Tibial nerve (tissue), 4 donors: ENCODE measurements at regions not wholly inside any gene's neighbourhood (a gene's known extent, or its start where the extent isn't known, plus 50 kb on each side); places are given as distances from the start of the nearest gene placed in this dataset.
"Not testable (repeated sequence)": the region's sequence is repeated elsewhere in the genome, so short reads cannot be mapped to it uniquely, and the experiment has no call there.

ENCODE experiments used
- DNase-seq, 2 donors: peaks; one replicate each; pipeline ENCODE4 v3.0.0-alpha.2; 2019; ENCODE audit warnings: low spot score in 2 of 2
- H3K27ac ChIP-seq, 4 donors: fragments of 200-600 bp; sonication (generic) in 3 of 4; one replicate each; pipeline ENCODE4 v1.5.1; 2017 to 2019; ENCODE audit warnings: mild to moderate bottlenecking in 1 of 4
- H3K27me3 ChIP-seq, 2 donors: fragments of 200-600 bp; sonication (generic) in 1 of 2; one replicate each; pipeline versions ENCODE4 v1.5.1 to v1.6.0; 2017 to 2019
- H3K36me3 ChIP-seq, 3 donors: fragments of 200-600 bp; sonication (generic); one replicate each; pipeline ENCODE4 v1.5.1; 2018 to 2019
- H3K4me1 ChIP-seq, 4 donors: fragments of 200-600 bp; sonication (generic) in 3 of 4; one replicate each; pipeline ENCODE4 v1.5.1; 2017 to 2019
- H3K4me3 ChIP-seq, 4 donors: fragments of 200-600 bp; sonication (generic) in 3 of 4; one replicate each; pipeline ENCODE4 v1.5.1; 2017 to 2019; ENCODE audit warnings: mild to moderate bottlenecking in 1 of 4, moderate library complexity in 1 of 4
- H3K9me3 ChIP-seq, 4 donors: fragments of 200-600 bp; sonication (generic) in 3 of 4; one replicate each; pipeline ENCODE4 v1.5.1; 2017 to 2019
- CTCF ChIP-seq, 5 experiments: fragments of 200-600 bp in 3 of 5; fragments of 450-650 bp in 2 of 5; sonication (generic) in 3 of 5; IDR thresholded peaks; one replicate each; pipeline ENCODE4 v1.5.1; 2016 to 2019; ENCODE audit warnings: antibody characterized with exemption in 5 of 5, mild to moderate bottlenecking in 3 of 5, moderate library complexity in 2 of 5
- EP300 ChIP-seq, 2 donors: sonication (generic); formaldehyde crosslinking; IDR thresholded peaks; one replicate each; pipeline ENCODE4 v1.6.1; 2017; ENCODE audit warnings: antibody characterized with exemption in 2 of 2, mild to moderate bottlenecking in 1 of 2
- POLR2A ChIP-seq, 2 donors: fragments of 450-650 bp; IDR thresholded peaks; one replicate each; pipeline ENCODE4 v1.6.1; 2017; ENCODE audit warnings: antibody characterized with exemption in 2 of 2, mild to moderate bottlenecking in 2 of 2, moderate library complexity in 2 of 2
- WGBS, 2 donors: methylation state at CpG; one replicate each; pipeline ENCODE4 v1.1.5; 2018; 5-methylcytosine and 5-hydroxymethylcytosine counted together

- H3K4me1 ChIP-seq, result no peaks in the 10 kb centered on the region
- whole genome bisulfite sequencing, 2 donors, result 71 to 74% methylated on average over 6 of the region's 6 CpGs
- no peaks in the 10 kb centered on the region for H3K9me3 ChIP-seq
- TF ChIP-seq POLR2A (IDR thresholded peaks at IDR 0.05), result no peak
- TF ChIP-seq CTCF (IDR thresholded peaks at IDR 0.05), result no peak
- TF ChIP-seq EP300 (IDR thresholded peaks at IDR 0.05), result no peak
- H3K27me3 ChIP-seq, result no peaks in the 10 kb centered on the region
- DNase-seq, result no peak
- no peak overlapping the region for H3K27ac ChIP-seq
- H3K36me3 ChIP-seq, result no peaks in the 10 kb centered on the region
- no peak overlapping the region for H3K4me3 ChIP-seq
Measured at GRCh38 chr5:60036192-60036938, 142.8 kb upstream of the PDE4D start.

GRCh38 chr5:60026161-60026560, 132.6 kb upstream of the PDE4D start:
- no peak for DNase-seq
- TF ChIP-seq POLR2A (IDR thresholded peaks at IDR 0.05) (no peak), CTCF (IDR thresholded peaks at IDR 0.05) (no peak)

GRCh38 chr5:60024104-60024503, 130.6 kb upstream of the PDE4D start:
- TF ChIP-seq EP300 (IDR thresholded peaks at IDR 0.05) (no peak), CTCF (IDR thresholded peaks at IDR 0.05) (no peak), POLR2A (IDR thresholded peaks at IDR 0.05) (no peak)
- Histone ChIP-seq H3K9me3 (no peaks in the 10 kb centered on the region), H3K4me3 (no peak overlapping the region), H3K4me1 (no peaks in the 10 kb centered on the region), H3K36me3 (no peaks in the 10 kb centered on the region), H3K27me3 (no peaks in the 10 kb centered on the region), H3K27ac (no peak overlapping the region)
- no peak for DNase-seq

More at GRCh38 chr5:60026161-60026560, 132.6 kb upstream of the PDE4D start:
- H3K27me3 ChIP-seq, result no peaks in the 10 kb centered on the region
- H3K27ac ChIP-seq, result no peak overlapping the region
- H3K9me3 ChIP-seq, result no peaks in the 10 kb centered on the region
- no peaks in the 10 kb centered on the region for H3K4me1 ChIP-seq
- 76 to 83% methylated on average over 2 of the region's 2 CpGs for WGBS, 2 donors
- H3K4me3 ChIP-seq, result no peak overlapping the region
- H3K36me3 ChIP-seq, result no peaks in the 10 kb centered on the region

- Histone ChIP-seq H3K9me3 (no peaks in the 10 kb centered on the region), H3K27me3 (no peaks in the 10 kb centered on the region), H3K27ac (no peak overlapping the region), H3K36me3 (no peaks in the 10 kb centered on the region), H3K4me1 (no peaks in the 10 kb centered on the region), H3K4me3 (no peak overlapping the region)
- TF ChIP-seq CTCF (IDR thresholded peaks at IDR 0.05) (no peak), EP300 (IDR thresholded peaks at IDR 0.05) (no peak), POLR2A (IDR thresholded peaks at IDR 0.05) (no peak)
- no peak for DNase-seq
Measured at GRCh38 chr5:60023255-60023654, 129.7 kb upstream of the PDE4D start.

- no peaks in the 10 kb centered on the region for H3K9me3 ChIP-seq
- H3K4me1 ChIP-seq, result no peaks in the 10 kb centered on the region
- TF ChIP-seq CTCF (IDR thresholded peaks at IDR 0.05) (no peak), POLR2A (IDR thresholded peaks at IDR 0.05) (no peak), EP300 (IDR thresholded peaks at IDR 0.05) (no peak)
- H3K27me3 ChIP-seq, result no peaks in the 10 kb centered on the region
- H3K36me3 ChIP-seq, result no peaks in the 10 kb centered on the region
- no peak overlapping the region for H3K27ac ChIP-seq
- DNase-seq, result no peak
- H3K4me3 ChIP-seq, result no peak overlapping the region
Measured at GRCh38 chr5:60020457-60020856, 126.9 kb upstream of the PDE4D start.

GRCh38 chr5:60018960-60019359, 125.4 kb upstream of the PDE4D start:
- H3K36me3 ChIP-seq, H3K4me1 ChIP-seq, H3K9me3 ChIP-seq, H3K27ac ChIP-seq, DNase-seq, H3K27me3 ChIP-seq, H3K4me3 ChIP-seq: not testable (repeated sequence)
- WGBS, 2 donors, result 85 to 95% methylated on average over 1 of the region's 1 CpG
